OCI-LY3 (cell line): ENCODE measurements at regions not wholly inside any gene's neighbourhood (a gene's known extent, or its start where the extent isn't known, plus 50 kb on each side); places are given as distances from the start of the nearest gene placed in this dataset.

ENCODE experiments used
- H2AFZ ChIP-seq: fragments of 200-600, 300-600 bp; shearing (Covaris generic); 2 replicates; pipeline ENCODE4 v1.6.0; 2014; ENCODE audit warnings: antibody characterized with exemption, low read depth, low read length
- H3K27ac ChIP-seq: fragments of 200-600, 300-600 bp; sonication (generic); 2 replicates; pipeline ENCODE4 v1.5.1; 2014; ENCODE audit warnings: mild to moderate bottlenecking, low read length, moderate library complexity, mixed read lengths
- H3K27me3 ChIP-seq: fragments of 200-600, 300-600 bp; sonication (generic); 2 replicates; pipeline ENCODE4 v1.6.1; 2014; ENCODE audit warnings: low read depth, low read length, mixed read lengths
- H3K36me3 ChIP-seq: fragments of 200-600, 300-600 bp; sonication (generic); replicated peaks from 2 replicates; pipeline ENCODE3; 2014; ENCODE audit warnings: low read depth, low read length, mixed read lengths
- H3K4me1 ChIP-seq: fragments of 300-600, 200-600 bp; sonication (generic); 2 replicates; pipeline ENCODE4 v1.6.1; 2014; ENCODE audit warnings: low read length, mixed read lengths
- H3K4me2 ChIP-seq: fragments of 200-600, 300-600 bp; sonication (generic); 2 replicates; pipeline ENCODE4 v1.6.1; 2014; ENCODE audit warnings: low read length, mixed read lengths
- H3K4me3 ChIP-seq: fragments of 300-600, 200-600 bp; sonication (generic); 2 replicates; pipeline ENCODE4 v1.5.1; 2014; ENCODE audit warnings: antibody characterized with exemption, mild to moderate bottlenecking, low read length, moderate library complexity
- H3K79me2 ChIP-seq: fragments of 300-600, 200-600 bp; shearing (Covaris generic); 2 replicates; pipeline ENCODE4 v1.6.1; 2014; ENCODE audit warnings: mild to moderate bottlenecking, low read length, mixed read lengths
- H3K9ac ChIP-seq: fragments of 300-600, 200-600 bp; shearing (Covaris generic); 2 replicates; pipeline ENCODE4 v1.6.0; 2014; ENCODE audit warnings: mild to moderate bottlenecking, low read length, moderate library complexity
- H3K9me3 ChIP-seq: fragments of 200-600, 300-600 bp; shearing (Covaris generic); 2 replicates; pipeline ENCODE4 v1.6.1; 2014; ENCODE audit warnings: low read length, mixed read lengths; ENCODE audit not compliant: insufficient read depth
- H4K20me1 ChIP-seq: fragments of 200-600, 300-600 bp; sonication (generic); 2 replicates; pipeline ENCODE4 v1.6.1; 2016; ENCODE audit warnings: low read length, mixed read lengths; ENCODE audit not compliant: insufficient read depth
- EZH2phosphoT487 ChIP-seq: fragments of 200-600 bp; shearing (Covaris generic); IDR thresholded peaks from 2 replicates; pipeline ENCODE4 v1.6.1; 2018; ENCODE audit warnings: antibody characterized with exemption, mixed run types, low read depth
- TF ChIP-seq, protein P1 (sequence below): fragments of 200-600, 300-600 bp; sonication (generic); IDR thresholded peaks from 2 replicates; pipeline ENCODE4 v1.5.1; 2014; ENCODE audit warnings: antibody characterized with exemption, low read length, low read depth

DNA sequence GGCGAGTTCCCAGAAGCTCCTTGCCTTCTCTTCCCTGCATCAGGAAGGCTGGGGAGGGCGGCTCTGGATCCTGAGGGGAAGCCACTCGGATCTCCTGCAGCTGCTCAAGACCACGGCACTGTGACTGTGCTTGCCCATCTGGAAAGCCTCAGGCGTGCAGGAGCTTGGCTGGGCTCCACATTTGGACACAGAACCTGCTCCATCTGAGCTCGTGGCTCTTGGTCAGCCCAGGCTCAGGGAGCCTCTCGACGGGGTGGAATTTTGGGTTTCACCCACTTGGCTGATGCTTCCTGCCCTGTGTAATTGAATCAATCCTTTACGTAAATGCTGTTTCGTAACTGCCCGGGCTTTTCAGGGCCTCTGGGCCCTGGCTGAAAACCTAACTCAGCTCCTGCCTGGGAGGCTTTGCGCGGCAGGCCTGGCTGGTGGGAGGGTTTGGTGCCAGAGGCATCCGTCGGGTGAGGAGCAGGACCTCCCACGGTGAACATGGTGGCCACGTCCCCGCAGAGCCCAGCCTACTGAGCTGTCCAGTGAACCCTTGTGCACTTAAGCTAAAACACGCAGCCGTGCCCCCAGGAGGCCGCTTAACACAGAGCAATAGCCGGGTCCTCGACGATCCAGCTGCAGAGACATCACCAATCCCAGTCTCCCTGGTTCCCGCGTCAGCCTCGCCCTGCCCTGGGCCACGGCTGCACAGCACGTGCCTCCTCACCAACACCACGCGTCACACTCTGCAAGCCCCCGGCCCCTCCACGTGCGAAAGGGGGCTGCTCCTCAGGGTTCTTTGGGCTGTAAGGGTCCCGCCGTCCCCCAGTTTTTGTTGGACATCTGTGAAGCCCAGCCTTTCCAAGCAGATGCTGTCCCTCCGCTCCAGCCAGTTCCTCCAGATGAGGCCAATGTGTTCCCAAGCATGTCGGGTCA lies 241.0 kb downstream of the DLL1 start:
- Histone ChIP-seq H3K9ac (no peak overlapping the region), H3K27ac (no peak overlapping the region), H3K27me3 (no peaks in the 10 kb centered on the region), H3K9me3 (no peaks in the 10 kb centered on the region), H2AFZ (no peak overlapping the region), H3K79me2 (no peaks in the 10 kb centered on the region), H3K4me3 (no peak overlapping the region), H4K20me1 (no peaks in the 10 kb centered on the region), H3K4me2 (no peak overlapping the region), H3K4me1 (no peaks in the 10 kb centered on the region), H3K36me3 (no peaks in the 10 kb centered on the region)
- TF ChIP-seq EZH2phosphoT487, result no peak
- TF ChIP-seq, protein P1, sequence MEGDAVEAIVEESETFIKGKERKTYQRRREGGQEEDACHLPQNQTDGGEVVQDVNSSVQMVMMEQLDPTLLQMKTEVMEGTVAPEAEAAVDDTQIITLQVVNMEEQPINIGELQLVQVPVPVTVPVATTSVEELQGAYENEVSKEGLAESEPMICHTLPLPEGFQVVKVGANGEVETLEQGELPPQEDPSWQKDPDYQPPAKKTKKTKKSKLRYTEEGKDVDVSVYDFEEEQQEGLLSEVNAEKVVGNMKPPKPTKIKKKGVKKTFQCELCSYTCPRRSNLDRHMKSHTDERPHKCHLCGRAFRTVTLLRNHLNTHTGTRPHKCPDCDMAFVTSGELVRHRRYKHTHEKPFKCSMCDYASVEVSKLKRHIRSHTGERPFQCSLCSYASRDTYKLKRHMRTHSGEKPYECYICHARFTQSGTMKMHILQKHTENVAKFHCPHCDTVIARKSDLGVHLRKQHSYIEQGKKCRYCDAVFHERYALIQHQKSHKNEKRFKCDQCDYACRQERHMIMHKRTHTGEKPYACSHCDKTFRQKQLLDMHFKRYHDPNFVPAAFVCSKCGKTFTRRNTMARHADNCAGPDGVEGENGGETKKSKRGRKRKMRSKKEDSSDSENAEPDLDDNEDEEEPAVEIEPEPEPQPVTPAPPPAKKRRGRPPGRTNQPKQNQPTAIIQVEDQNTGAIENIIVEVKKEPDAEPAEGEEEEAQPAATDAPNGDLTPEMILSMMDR, result no peak

DNA sequence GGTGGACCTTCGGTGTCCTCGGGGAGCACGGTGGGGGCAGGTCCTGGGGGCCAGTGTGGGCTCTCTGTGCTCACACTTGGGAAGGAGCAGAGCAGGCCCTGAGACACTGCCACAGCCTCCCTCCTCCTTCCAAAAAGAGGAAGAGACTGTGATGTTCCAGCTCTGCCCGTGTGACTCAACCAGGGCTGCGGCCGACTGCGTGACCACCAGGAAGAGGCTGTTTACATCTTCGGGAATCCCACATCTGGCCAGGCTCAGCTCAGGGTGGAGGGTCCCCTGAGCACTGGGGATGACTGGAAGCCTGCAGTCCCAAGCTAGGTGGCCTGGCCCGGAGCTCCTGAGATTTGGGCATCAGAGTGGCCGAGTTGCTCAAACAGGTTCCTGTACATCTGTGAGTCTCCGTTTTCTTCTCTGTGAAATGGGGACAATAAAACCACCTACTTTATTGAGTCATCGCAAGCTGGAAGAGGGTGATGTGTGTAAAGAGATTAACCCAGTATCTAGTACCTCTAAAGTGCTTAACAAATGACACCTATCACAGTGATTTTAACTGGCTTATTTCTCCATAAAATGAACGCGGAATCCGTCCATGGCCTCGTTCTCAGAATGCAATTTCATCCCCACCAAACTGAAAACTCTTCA lies 242.1 kb downstream of the DLL1 start:
- H3K9me3 ChIP-seq, result no peaks in the 10 kb centered on the region
- no peak overlapping the region for H2AFZ ChIP-seq
- H3K79me2 ChIP-seq, result no peaks in the 10 kb centered on the region
- H3K27ac ChIP-seq, result no peak overlapping the region
- no peaks in the 10 kb centered on the region for H3K4me1 ChIP-seq
- TF ChIP-seq, protein P1, result no peak
- TF ChIP-seq EZH2phosphoT487, result no peak
- H3K4me2 ChIP-seq, result no peak overlapping the region
- no peak overlapping the region for H3K4me3 ChIP-seq
- H3K9ac ChIP-seq, result no peak overlapping the region
- H4K20me1 ChIP-seq, result no peaks in the 10 kb centered on the region
- no peaks in the 10 kb centered on the region for H3K36me3 ChIP-seq
- H3K27me3 ChIP-seq, result no peaks in the 10 kb centered on the region

DNA sequence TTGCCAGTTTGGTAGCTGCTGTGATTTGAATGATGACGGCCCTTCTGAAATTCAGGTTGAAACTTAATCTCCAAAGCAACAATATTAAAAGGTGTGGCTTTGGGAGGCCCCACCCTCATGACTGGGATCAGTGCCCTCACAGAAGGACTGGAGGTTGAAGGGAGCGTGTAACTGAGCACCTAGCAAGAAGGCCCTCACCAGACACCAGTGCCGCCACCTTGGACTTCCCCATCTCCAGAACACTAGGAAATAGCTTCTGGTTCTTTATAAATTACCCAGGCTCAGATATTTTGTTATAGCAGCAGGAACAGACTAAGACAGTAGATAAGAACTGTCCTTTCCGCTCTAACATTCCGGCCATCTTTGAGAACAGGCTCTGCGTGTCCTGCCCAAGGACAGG lies 243.1 kb downstream of the DLL1 start:
- H3K4me2 ChIP-seq, result no peak overlapping the region
- no peaks in the 10 kb centered on the region for H4K20me1 ChIP-seq
- H3K27ac ChIP-seq, result no peak overlapping the region

More for the DNA sequence above, 243.1 kb downstream of the DLL1 start:
- Histone ChIP-seq H3K4me1 (no peaks in the 10 kb centered on the region), H3K9me3 (no peaks in the 10 kb centered on the region), H3K9ac (no peak overlapping the region), H3K36me3 (no peaks in the 10 kb centered on the region), H2AFZ (no peak overlapping the region), H3K4me3 (no peak overlapping the region), H3K79me2 (no peaks in the 10 kb centered on the region), H3K27me3 (no peaks in the 10 kb centered on the region)
- no peak for TF ChIP-seq EZH2phosphoT487
- TF ChIP-seq, protein P1, result no peak
